A549 (cell line): ENCODE measurements at regions not wholly inside any gene's neighbourhood (a gene's known extent, or its start where the extent isn't known, plus 50 kb on each side); places are given as distances from the start of the nearest gene placed in this dataset.

Experiments
- CHD2 ChIP-seq: fragments of 150-350 bp; IDR thresholded peaks from 2 replicates; pipeline ENCODE4 v1.6.1; 2014; ENCODE audit warnings: low read length; ENCODE audit not compliant: partially characterized antibody
- HOXA7 ChIP-seq: fragments of 250-450 bp; sonication (Bioruptor Pico); IDR thresholded peaks from 2 replicates; pipeline ENCODE4 v1.5.0; 2020; ENCODE audit warnings: mild to moderate bottlenecking, moderate library complexity
- JUNB ChIP-seq: fragments of >200 bp; sonication (Bioruptor Twin); formaldehyde crosslinking; IDR thresholded peaks from 2 replicates; pipeline ENCODE4 v1.6.1; 2016
- MAZ ChIP-seq: fragments of 150-350 bp; IDR thresholded peaks from 2 replicates; pipeline ENCODE4 v1.6.1; 2014; ENCODE audit warnings: antibody characterized with exemption, low read depth, low read length, borderline replicate concordance
- MYC ChIP-seq: IDR thresholded peaks from 2 replicates; pipeline ENCODE4 v1.6.1; 2012; ENCODE audit warnings: mild to moderate bottlenecking, inconsistent platforms, low read length, improper control_type of control experiment, borderline replicate concordance
- POLR2A ChIP-seq: IDR thresholded peaks from 2 replicates; pipeline ENCODE4 v1.6.1; 2012; ENCODE audit warnings: mild to moderate bottlenecking, low read length
- TF ChIP-seq, protein P1 (sequence below): fragments of >200 bp; sonication (Bioruptor Twin); formaldehyde crosslinking; IDR thresholded peaks from 3 replicates; pipeline ENCODE4 v1.5.1; 2016
- TF ChIP-seq, protein P2 (sequence below): IDR thresholded peaks from 2 replicates; pipeline ENCODE4 v1.6.1; 2012
- TF ChIP-seq, protein P3 (sequence below): fragments of 450-650 bp; IDR thresholded peaks from 2 replicates; pipeline ENCODE4 v1.6.1; 2014; ENCODE audit warnings: antibody characterized with exemption
- TF ChIP-seq, protein P4 (sequence below): fragments of >200 bp; sonication (Bioruptor Twin); formaldehyde crosslinking; IDR thresholded peaks from 3 replicates; pipeline ENCODE4 v1.6.1; 2016

DNA sequence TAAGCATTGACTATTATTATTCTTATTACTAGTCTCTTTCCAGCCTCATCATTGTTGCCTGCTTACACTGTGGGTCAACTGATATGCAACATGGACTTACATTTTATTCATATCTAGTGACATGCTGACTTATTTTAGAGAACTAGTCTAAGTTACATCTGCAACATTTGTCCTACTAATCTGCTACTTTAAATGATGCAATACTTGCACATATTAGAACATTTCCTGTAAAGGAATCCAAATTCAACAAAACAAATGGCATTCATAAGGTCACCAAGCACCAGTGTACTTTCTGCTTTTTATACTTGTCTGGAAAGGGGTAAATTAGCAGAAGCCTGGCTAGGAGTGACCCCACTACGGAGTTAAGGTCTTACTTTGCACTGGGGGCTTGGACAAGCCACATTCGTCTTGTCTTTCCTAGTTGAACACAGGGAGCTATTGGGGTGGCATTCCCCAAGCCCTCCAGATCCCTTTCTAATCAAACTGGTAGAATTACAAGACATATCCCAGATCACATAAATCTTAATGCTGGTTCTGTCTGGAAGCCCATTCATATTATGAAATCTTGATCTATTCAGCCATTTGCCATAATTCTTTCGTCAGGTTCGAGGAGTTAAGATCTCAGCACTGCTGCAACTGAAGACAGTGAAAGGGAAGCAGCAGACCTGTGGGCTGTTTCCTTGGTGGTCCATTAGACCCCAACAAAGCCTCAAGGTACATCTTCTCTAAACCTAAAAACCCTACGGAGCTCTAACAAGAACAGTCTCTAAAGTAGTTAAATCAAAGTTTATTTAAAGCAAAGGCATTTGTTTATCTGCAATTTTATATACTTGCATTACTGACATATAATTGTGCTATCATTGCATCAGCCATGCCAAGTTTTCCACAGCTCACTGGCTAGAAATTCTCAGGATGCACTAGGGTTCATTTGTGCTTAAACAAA lies 49.9 kb upstream of the RTN4 start:
- TF ChIP-seq, protein P1, sequence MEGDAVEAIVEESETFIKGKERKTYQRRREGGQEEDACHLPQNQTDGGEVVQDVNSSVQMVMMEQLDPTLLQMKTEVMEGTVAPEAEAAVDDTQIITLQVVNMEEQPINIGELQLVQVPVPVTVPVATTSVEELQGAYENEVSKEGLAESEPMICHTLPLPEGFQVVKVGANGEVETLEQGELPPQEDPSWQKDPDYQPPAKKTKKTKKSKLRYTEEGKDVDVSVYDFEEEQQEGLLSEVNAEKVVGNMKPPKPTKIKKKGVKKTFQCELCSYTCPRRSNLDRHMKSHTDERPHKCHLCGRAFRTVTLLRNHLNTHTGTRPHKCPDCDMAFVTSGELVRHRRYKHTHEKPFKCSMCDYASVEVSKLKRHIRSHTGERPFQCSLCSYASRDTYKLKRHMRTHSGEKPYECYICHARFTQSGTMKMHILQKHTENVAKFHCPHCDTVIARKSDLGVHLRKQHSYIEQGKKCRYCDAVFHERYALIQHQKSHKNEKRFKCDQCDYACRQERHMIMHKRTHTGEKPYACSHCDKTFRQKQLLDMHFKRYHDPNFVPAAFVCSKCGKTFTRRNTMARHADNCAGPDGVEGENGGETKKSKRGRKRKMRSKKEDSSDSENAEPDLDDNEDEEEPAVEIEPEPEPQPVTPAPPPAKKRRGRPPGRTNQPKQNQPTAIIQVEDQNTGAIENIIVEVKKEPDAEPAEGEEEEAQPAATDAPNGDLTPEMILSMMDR, result no peak
- no peak for TF ChIP-seq JUNB
- TF ChIP-seq MAZ, result no peak
- no peak for TF ChIP-seq MYC
- TF ChIP-seq, protein P2, sequence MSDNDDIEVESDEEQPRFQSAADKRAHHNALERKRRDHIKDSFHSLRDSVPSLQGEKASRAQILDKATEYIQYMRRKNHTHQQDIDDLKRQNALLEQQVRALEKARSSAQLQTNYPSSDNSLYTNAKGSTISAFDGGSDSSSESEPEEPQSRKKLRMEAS, result no peak
- TF ChIP-seq, protein P3, sequence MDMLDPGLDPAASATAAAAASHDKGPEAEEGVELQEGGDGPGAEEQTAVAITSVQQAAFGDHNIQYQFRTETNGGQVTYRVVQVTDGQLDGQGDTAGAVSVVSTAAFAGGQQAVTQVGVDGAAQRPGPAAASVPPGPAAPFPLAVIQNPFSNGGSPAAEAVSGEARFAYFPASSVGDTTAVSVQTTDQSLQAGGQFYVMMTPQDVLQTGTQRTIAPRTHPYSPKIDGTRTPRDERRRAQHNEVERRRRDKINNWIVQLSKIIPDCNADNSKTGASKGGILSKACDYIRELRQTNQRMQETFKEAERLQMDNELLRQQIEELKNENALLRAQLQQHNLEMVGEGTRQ, result no peak
- TF ChIP-seq, protein P4, sequence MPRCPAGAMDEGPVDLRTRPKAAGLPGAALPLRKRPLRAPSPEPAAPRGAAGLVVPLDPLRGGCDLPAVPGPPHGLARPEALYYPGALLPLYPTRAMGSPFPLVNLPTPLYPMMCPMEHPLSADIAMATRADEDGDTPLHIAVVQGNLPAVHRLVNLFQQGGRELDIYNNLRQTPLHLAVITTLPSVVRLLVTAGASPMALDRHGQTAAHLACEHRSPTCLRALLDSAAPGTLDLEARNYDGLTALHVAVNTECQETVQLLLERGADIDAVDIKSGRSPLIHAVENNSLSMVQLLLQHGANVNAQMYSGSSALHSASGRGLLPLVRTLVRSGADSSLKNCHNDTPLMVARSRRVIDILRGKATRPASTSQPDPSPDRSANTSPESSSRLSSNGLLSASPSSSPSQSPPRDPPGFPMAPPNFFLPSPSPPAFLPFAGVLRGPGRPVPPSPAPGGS, result no peak
- no peak for TF ChIP-seq POLR2A
- TF ChIP-seq HOXA7 (CRISPR knock-in tag), result no peak
- no peak for TF ChIP-seq CHD2
